IMR-90 (cell line): ENCODE measurements at regions not wholly inside any gene's neighbourhood (a gene's known extent, or its start where the extent isn't known, plus 50 kb on each side); places are given as distances from the start of the nearest gene placed in this dataset.
A peak's percentile ranks its signal among the peaks of the same experiment; 100 is the strongest.

Experiments
- ATAC-seq: fragments of 200-7000 bp; cut with Tn5 transposase; 2 replicates; pipeline ENCODE4 v1.9.1; 2020; ENCODE audit warnings: low read depth, mild to moderate bottlenecking, moderate library complexity
- BruUV-seq: library from RNA; stranded (reverse); fragments of 400-500 nt; replicated peaks from 2 replicates; lab custom pipeline; 2021; lab: Mats Ljungman, UMichigan
- CTCF ChIA-PET: fragments of 300-600 bp; formaldehyde crosslinking; extraction: SDS; loops from one replicate; lab custom pipeline; 2021; ENCODE audit warnings: antibody characterized with exemption; lab: Yijun Ruan, JAX
- POLR2A ChIA-PET: fragments of 300-600 bp; sonication (Branson Sonifier 250); formaldehyde crosslinking; loops from one replicate; lab custom pipeline; 2022; ENCODE audit warnings: antibody characterized with exemption; ENCODE audit not compliant: unreplicated experiment; lab: Charles Lee
- DNase-seq: peaks from one replicate; pipeline ENCODE4 v3.0.0; 2013
- H2AFZ ChIP-seq: replicated peaks from 2 replicates; pipeline ENCODE3; 2013; ENCODE audit warnings: low read length, mild to moderate bottlenecking; ENCODE audit not compliant: poor library complexity
- H2AK5ac ChIP-seq: 2 replicates; pipeline ENCODE4 v1.6.1; 2013; ENCODE audit warnings: low read depth, low read length, inconsistent platforms
- H2AK9ac ChIP-seq: replicated peaks from 2 replicates; pipeline ENCODE3; 2013; ENCODE audit warnings: mild to moderate bottlenecking, low read depth, low read length, moderate library complexity; ENCODE audit not compliant: poor library complexity
- H2BK120ac ChIP-seq: 2 replicates; pipeline ENCODE4 v1.6.1; 2013; ENCODE audit warnings: low read depth, low read length, inconsistent platforms
- H2BK15ac ChIP-seq: 3 replicates; pipeline ENCODE4 v1.6.1; 2013; ENCODE audit warnings: low read depth, low read length, inconsistent platforms
- H2BK20ac ChIP-seq: 2 replicates; pipeline ENCODE4 v1.6.1; 2013; ENCODE audit warnings: low read depth, mild to moderate bottlenecking, inconsistent platforms, low read length, moderate library complexity
- H2BK5ac ChIP-seq: 2 replicates; pipeline ENCODE4 v1.6.1; 2013; ENCODE audit warnings: mild to moderate bottlenecking, low read depth, low read length, inconsistent platforms; ENCODE audit not compliant: poor library complexity, severe bottlenecking
- H3K14ac ChIP-seq: replicated peaks from 2 replicates; pipeline ENCODE4 v1.6.1; 2013; ENCODE audit warnings: low read depth, low read length, inconsistent platforms
- H3K18ac ChIP-seq: 2 replicates; pipeline ENCODE4 v1.6.1; 2013; ENCODE audit warnings: low read depth, low read length, control low read depth
- H3K23ac ChIP-seq: 2 replicates; pipeline ENCODE4 v1.6.1; 2013; ENCODE audit warnings: low read depth, low read length, inconsistent platforms
- H3K27ac ChIP-seq: 2 replicates; pipeline ENCODE4 v1.5.1; 2013; ENCODE audit warnings: mild to moderate bottlenecking, control low read depth, low read length; ENCODE audit not compliant: insufficient read depth
- H3K27me3 ChIP-seq: 2 replicates; pipeline ENCODE4 v1.6.1; 2013; ENCODE audit warnings: low read length; ENCODE audit not compliant: control insufficient read depth, insufficient read depth
- H3K36me3 ChIP-seq: 2 replicates; pipeline ENCODE4 v1.6.1; 2013; ENCODE audit warnings: low read length, mixed read lengths; ENCODE audit not compliant: control insufficient read depth, insufficient read depth
- H3K4ac ChIP-seq: 2 replicates; pipeline ENCODE4 v1.6.1; 2013; ENCODE audit warnings: low read depth, low read length, inconsistent platforms
- H3K4me1 ChIP-seq: 2 replicates; pipeline ENCODE4 v1.6.1; 2013; ENCODE audit warnings: low read length, mixed read lengths; ENCODE audit not compliant: control insufficient read depth, insufficient read depth
- H3K4me2 ChIP-seq: 2 replicates; pipeline ENCODE4 v1.6.1; 2013; ENCODE audit warnings: low read depth, mild to moderate bottlenecking, control low read depth, low read length, moderate library complexity
- H3K4me3 ChIP-seq: 2 replicates; pipeline ENCODE4 v1.5.1; 2013; ENCODE audit warnings: low read depth, mild to moderate bottlenecking, control low read depth, low read length, moderate library complexity; ENCODE audit not compliant: insufficient read depth
- H3K56ac ChIP-seq: 2 replicates; pipeline ENCODE4 v1.6.1; 2013; ENCODE audit warnings: low read length, inconsistent platforms; ENCODE audit not compliant: insufficient read depth; ENCODE audit errors: extremely low read depth
- H3K79me1 ChIP-seq, 2 experiments: 2 replicates each; pipeline ENCODE4 v1.6.1; 2013; ENCODE audit warnings: low read length in 2 of 2, inconsistent platforms in 1 of 2, low read depth in 1 of 2
- H3K9ac ChIP-seq: 2 replicates; pipeline ENCODE4 v1.6.1; 2013; ENCODE audit warnings: low read depth, low read length, control low read depth
- H3K9me1 ChIP-seq: 2 replicates; pipeline ENCODE4 v1.6.1; 2013; ENCODE audit warnings: low read length, inconsistent platforms; ENCODE audit not compliant: insufficient read depth
- H3K9me3 ChIP-seq: 2 replicates; pipeline ENCODE4 v1.6.1; 2013; ENCODE audit warnings: low read length; ENCODE audit not compliant: control insufficient read depth, insufficient read depth
- H4K20me1 ChIP-seq: 2 replicates; pipeline ENCODE4 v1.6.1; 2013; ENCODE audit warnings: low read length, inconsistent platforms; ENCODE audit not compliant: insufficient read depth
- H4K5ac ChIP-seq: 2 replicates; pipeline ENCODE4 v1.6.1; 2013; ENCODE audit warnings: mild to moderate bottlenecking, low read depth, low read length, control low read depth
- H4K8ac ChIP-seq, 2 experiments: 2 replicates each; pipeline ENCODE4 v1.6.1; 2013; ENCODE audit warnings: low read depth in 2 of 2, low read length in 2 of 2, control low read depth in 1 of 2, inconsistent platforms in 1 of 2
- H4K91ac ChIP-seq: 2 replicates; pipeline ENCODE4 v1.6.1; 2013; ENCODE audit warnings: low read depth, low read length, inconsistent platforms; ENCODE audit not compliant: insufficient read depth
- BHLHE40 ChIP-seq: fragments of 150-350 bp; IDR thresholded peaks from 2 replicates; pipeline ENCODE4 v1.6.1; 2016; ENCODE audit warnings: mild to moderate bottlenecking, low read depth, low read length
- MAFK ChIP-seq: IDR thresholded peaks from 2 replicates; pipeline ENCODE4 v1.6.1; 2012; ENCODE audit warnings: low read depth, low read length, improper control_type of control experiment
- MAZ ChIP-seq: IDR thresholded peaks from 2 replicates; pipeline ENCODE4 v1.6.1; 2012; ENCODE audit warnings: low read depth, mild to moderate bottlenecking, low read length, improper control_type of control experiment, moderate library complexity, borderline replicate concordance
- MXI1 ChIP-seq: IDR thresholded peaks from 2 replicates; pipeline ENCODE4 v1.6.1; 2012; ENCODE audit warnings: low read depth, mild to moderate bottlenecking, low read length, moderate library complexity, borderline replicate concordance
- NFE2L2 ChIP-seq: fragments of 150-350 bp; IDR thresholded peaks from 2 replicates; pipeline ENCODE4 v1.6.1; 2016; ENCODE audit warnings: low read depth, mild to moderate bottlenecking, low read length
- POLR2A ChIP-seq: IDR thresholded peaks from 2 replicates; pipeline ENCODE4 v1.6.1; 2012; ENCODE audit warnings: mild to moderate bottlenecking, low read depth, low read length
- RAD21 ChIP-seq: IDR thresholded peaks from 2 replicates; pipeline ENCODE4 v1.6.1; 2012; ENCODE audit warnings: low read length, improper control_type of control experiment
- WGBS, 2 experiments: methylation state at CpG; one replicate each; pipeline versions ENCODE4 v1.1.5 to v1.1.7; 2013; ENCODE audit warnings: missing lambda C conversion rate in 2 of 2; ENCODE audit not compliant: insufficient read length in 1 of 2; ENCODE audit errors: extremely low coverage in 2 of 2; 5-methylcytosine and 5-hydroxymethylcytosine counted together
- dilution Hi-C: fragments of 300-500 bp; cut with HindIII; formaldehyde crosslinking; loops from one replicate; pipeline ENCODE4 v1.14.3; 2018; ENCODE audit warnings: low sequenced_read_pairs; ENCODE audit not compliant: unreplicated experiment
- in situ Hi-C: fragments of 300-500 bp; cut with MboI; formaldehyde crosslinking; loops from 3 replicates; pipeline ENCODE4 v1.14.3; 2019; ENCODE audit warnings: low sequenced_read_pairs, inconsistent platforms, mixed read lengths
- intact Hi-C: fragments of 100-400 bp; cut with micrococcal nuclease; formaldehyde crosslinking; loops from 2 replicates; pipeline ENCODE4 v1.10.0; 2022
- TF ChIP-seq, protein P1 (sequence below): conservative IDR thresholded peaks from 2 replicates; pipeline ENCODE4 v1.5.1; 2012; ENCODE audit warnings: mild to moderate bottlenecking, low read depth, low read length, improper control_type of control experiment

- Histone ChIP-seq H4K91ac (no peak overlapping the region), H4K8ac (no peak overlapping the region; a peak in 1 of 4 replicates), H2BK5ac (no peak overlapping the region), H3K27me3 (no peaks in the 10 kb centered on the region), H4K5ac (no peak overlapping the region), H3K79me1 (no peaks in the 10 kb centered on the region), H3K4me3 (no peak overlapping the region), H3K56ac (no peak overlapping the region), H2BK120ac (no peak overlapping the region), H2BK20ac (no peak overlapping the region), H3K36me3 (no peaks in the 10 kb centered on the region), H2BK15ac (peak overlapping the region; percentile 52; the same call in 2 of the 3 replicates), H3K4me1 (peaks cover 3% of the 10 kb centered on the region; the same call in 1 of the 2 replicates), H3K14ac (no peak overlapping the region), H3K4ac (no peak overlapping the region), H3K23ac (no peak overlapping the region), H3K18ac (no peak overlapping the region), H3K9me3 (peaks cover 3% of the 10 kb centered on the region; the same call in 1 of the 2 replicates), H3K4me2 (no peak overlapping the region), H3K27ac (no peak overlapping the region), H3K9me1 (no peaks in the 10 kb centered on the region), H2AK5ac (no peak overlapping the region), H2AK9ac (no peak overlapping the region), H4K20me1 (no peaks in the 10 kb centered on the region), H3K9ac (no peak overlapping the region), H2AFZ (no peak overlapping the region)
- CTCF ChIA-PET, result interaction anchor here (0.8 kb wide), 1 partner anchor 94 kb away, joined by 3 read pairs; no protein-coding TSS in a partner anchor
- POLR2A ChIA-PET, result no interaction called here
- no CpG with 5 or more reads among the region's 1 CpG for WGBS, 2 experiments
- TF ChIP-seq MAZ (no peak), BHLHE40 (no peak), POLR2A (no peak), MXI1 (no peak), RAD21 (no peak), MAFK (no peak), NFE2L2 (no peak)
- TF ChIP-seq, protein P1, sequence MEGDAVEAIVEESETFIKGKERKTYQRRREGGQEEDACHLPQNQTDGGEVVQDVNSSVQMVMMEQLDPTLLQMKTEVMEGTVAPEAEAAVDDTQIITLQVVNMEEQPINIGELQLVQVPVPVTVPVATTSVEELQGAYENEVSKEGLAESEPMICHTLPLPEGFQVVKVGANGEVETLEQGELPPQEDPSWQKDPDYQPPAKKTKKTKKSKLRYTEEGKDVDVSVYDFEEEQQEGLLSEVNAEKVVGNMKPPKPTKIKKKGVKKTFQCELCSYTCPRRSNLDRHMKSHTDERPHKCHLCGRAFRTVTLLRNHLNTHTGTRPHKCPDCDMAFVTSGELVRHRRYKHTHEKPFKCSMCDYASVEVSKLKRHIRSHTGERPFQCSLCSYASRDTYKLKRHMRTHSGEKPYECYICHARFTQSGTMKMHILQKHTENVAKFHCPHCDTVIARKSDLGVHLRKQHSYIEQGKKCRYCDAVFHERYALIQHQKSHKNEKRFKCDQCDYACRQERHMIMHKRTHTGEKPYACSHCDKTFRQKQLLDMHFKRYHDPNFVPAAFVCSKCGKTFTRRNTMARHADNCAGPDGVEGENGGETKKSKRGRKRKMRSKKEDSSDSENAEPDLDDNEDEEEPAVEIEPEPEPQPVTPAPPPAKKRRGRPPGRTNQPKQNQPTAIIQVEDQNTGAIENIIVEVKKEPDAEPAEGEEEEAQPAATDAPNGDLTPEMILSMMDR, result no peak
- no peak for DNase-seq
- intact Hi-C loops, result no loop called here
- in situ Hi-C loops, result no loop called here
- dilution Hi-C loops, result no loop called here
- no peak for ATAC-seq
- BruUV-seq, result no TSS peak
These were observed 142.2 kb downstream of the ABCA8 start for GRCh38 chr17:68812876-68813584.
